Transverse colon (tissue), 4 donors: ENCODE measurements at regions not wholly inside any gene's neighbourhood (a gene's known extent, or its start where the extent isn't known, plus 50 kb on each side); places are given as distances from the start of the nearest gene placed in this dataset.
A peak's percentile ranks its signal among the peaks of the same experiment; 100 is the strongest.

ENCODE experiments used
- DNase-seq: peaks from one replicate; pipeline ENCODE4 v3.0.0-alpha.2; 2019
- H3K27ac ChIP-seq, 4 donors: fragments of 200-600 bp; sonication (generic); 2 replicates each; pipeline ENCODE4 v1.5.1; 2016 to 2018; ENCODE audit warnings: inconsistent platforms in 4 of 4
- H3K27me3 ChIP-seq: fragments of 200-600 bp; sonication (generic); 2 replicates; pipeline ENCODE4 v1.5.1; 2017; ENCODE audit warnings: inconsistent platforms
- H3K36me3 ChIP-seq, 4 donors: fragments of 200-600 bp; sonication (generic); 2 replicates each; pipeline ENCODE4 v1.5.1; 2017 to 2019; ENCODE audit warnings: inconsistent platforms in 4 of 4
- H3K4me1 ChIP-seq, 4 donors: fragments of 200-600 bp; sonication (generic); 2 replicates each; pipeline ENCODE4 v1.5.1; 2017 to 2020; ENCODE audit warnings: inconsistent platforms in 4 of 4
- H3K4me3 ChIP-seq, 4 donors: fragments of 200-600 bp; sonication (generic); 1 replicate in 1 of 4; 2 replicates in 3 of 4; pipeline versions ENCODE4 v1.5.1 to v1.6.1; 2017 to 2019; ENCODE audit warnings: inconsistent platforms in 4 of 4
- H3K9me3 ChIP-seq, 2 donors: fragments of 200-600 bp; sonication (generic); 2 replicates each; pipeline ENCODE4 v1.5.1; 2017 to 2019; ENCODE audit warnings: inconsistent platforms in 2 of 2
- CTCF ChIP-seq, 5 experiments: fragments of 200-600 bp in 3 of 5; fragments of 450-650 bp in 2 of 5; sonication (generic) in 3 of 5; IDR thresholded peaks; 1 replicate in 2 of 5; 2 replicates in 3 of 5; pipeline ENCODE4 v1.5.1; 2016 to 2017; ENCODE audit warnings: antibody characterized with exemption in 5 of 5, inconsistent platforms in 3 of 5, mild to moderate bottlenecking in 2 of 5, moderate library complexity in 1 of 5
- EP300 ChIP-seq: sonication (generic); formaldehyde crosslinking; IDR thresholded peaks from one replicate; pipeline ENCODE4 v1.6.1; 2017; ENCODE audit warnings: antibody characterized with exemption, low read depth
- POLR2A ChIP-seq: fragments of 450-650 bp; IDR thresholded peaks from one replicate; pipeline ENCODE4 v1.6.1; 2016; ENCODE audit warnings: antibody characterized with exemption, mild to moderate bottlenecking, moderate library complexity
- POLR2AphosphoS5 ChIP-seq, 3 donors: sonication (generic); formaldehyde crosslinking; IDR thresholded peaks; one replicate each; pipeline ENCODE4 v1.6.1; 2016; ENCODE audit warnings: antibody characterized with exemption in 3 of 3
- WGBS, 2 donors: methylation state at CpG; one replicate each; pipeline ENCODE4 v1.1.5; 2018; ENCODE audit warnings: low coverage in 1 of 2; 5-methylcytosine and 5-hydroxymethylcytosine counted together
- in situ Hi-C, 4 donors: fragments of 200-750 bp; cut with MboI; loops; one replicate each; pipeline versions ENCODE4 v1.15.0 to v1.15.1; 2017; ENCODE audit warnings: low sequenced_read_pairs in 3 of 4, low pct_ligation_motif_present in 1 of 4, low pct_unique_long_range_greater_than_20kb in 1 of 4
- intact Hi-C: fragments of 100-400 bp; cut with DNase I; formaldehyde crosslinking; loops from one replicate; pipeline ENCODE4 v1.15.1; 2023; ENCODE audit warnings: low total_unique reads

GRCh38 chr5:57094753-57095683 is 78.8 kb upstream of the GPBP1 start:
- DNase-seq, result peak; percentile 88
- no peaks in the 10 kb centered on the region for H3K27me3 ChIP-seq
- no peaks in the 10 kb centered on the region for H3K36me3 ChIP-seq
- intact Hi-C loops, result no loop called here
- H3K4me1 ChIP-seq, result peaks cover 0 to 11% (median 7%) of the 10 kb centered on the region in 4 donors
- no peak overlapping the region for H3K4me3 ChIP-seq
- peak overlapping the region; percentile 67 to 83 (median 72) for H3K27ac ChIP-seq
- TF ChIP-seq CTCF (IDR thresholded peaks at IDR 0.05) (peak; percentile 19 to 73 (median 48)), POLR2A (no peak), POLR2AphosphoS5 (IDR thresholded peaks at IDR 0.05) (peak in 1 of 3 donors; percentile 8)
- H3K9me3 ChIP-seq, result peaks cover 0 to 15% of the 10 kb centered on the region in 2 donors
- WGBS, 2 donors, result 63% methylated on average over 10 of the region's 10 CpGs; no CpG with 5 or more reads in 1 of the 2 donors
- in situ Hi-C loops, result no loop called here

DNA sequence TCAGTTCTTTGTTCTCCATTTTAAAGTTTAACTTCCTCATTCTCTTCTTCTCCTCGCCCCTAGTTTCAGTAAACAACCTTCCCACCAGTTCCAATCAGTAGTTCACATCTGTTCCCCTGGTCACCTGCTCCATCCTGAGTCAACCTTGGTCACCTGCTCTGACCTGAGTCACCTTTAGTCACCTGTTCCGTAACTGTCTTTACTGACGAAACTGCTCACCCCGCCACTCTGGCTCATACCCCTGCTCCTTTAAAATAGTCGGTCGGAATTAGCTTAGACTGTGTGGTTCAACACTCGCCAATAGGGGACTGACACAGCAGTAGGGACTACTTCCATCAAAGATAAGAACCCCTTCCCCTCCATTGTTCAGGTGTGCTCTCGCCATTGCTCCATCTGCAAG is 76.3 kb upstream of the GPBP1 start:
- TF ChIP-seq POLR2AphosphoS5 (IDR thresholded peaks at IDR 0.05), result no peak
- no peak for TF ChIP-seq POLR2A
- TF ChIP-seq EP300, result no peak
- TF ChIP-seq CTCF (IDR thresholded peaks at IDR 0.05), result no peak
- H3K4me1 ChIP-seq, result peaks cover 0 to 14% (median 11%) of the 10 kb centered on the region in 4 donors
- H3K27me3 ChIP-seq, result no peaks in the 10 kb centered on the region
- intact Hi-C loops (no loop called here), in situ Hi-C loops (no loop called here)
- H3K36me3 ChIP-seq, result no peaks in the 10 kb centered on the region
- no peak for DNase-seq
- 88 to 90% methylated on average over 7 to 8 of the region's 8 CpGs for WGBS, 2 donors
- no peak overlapping the region for H3K4me3 ChIP-seq
- peaks cover 0 to 15% of the 10 kb centered on the region in 2 donors for H3K9me3 ChIP-seq
- H3K27ac ChIP-seq, result no peak overlapping the region

DNA sequence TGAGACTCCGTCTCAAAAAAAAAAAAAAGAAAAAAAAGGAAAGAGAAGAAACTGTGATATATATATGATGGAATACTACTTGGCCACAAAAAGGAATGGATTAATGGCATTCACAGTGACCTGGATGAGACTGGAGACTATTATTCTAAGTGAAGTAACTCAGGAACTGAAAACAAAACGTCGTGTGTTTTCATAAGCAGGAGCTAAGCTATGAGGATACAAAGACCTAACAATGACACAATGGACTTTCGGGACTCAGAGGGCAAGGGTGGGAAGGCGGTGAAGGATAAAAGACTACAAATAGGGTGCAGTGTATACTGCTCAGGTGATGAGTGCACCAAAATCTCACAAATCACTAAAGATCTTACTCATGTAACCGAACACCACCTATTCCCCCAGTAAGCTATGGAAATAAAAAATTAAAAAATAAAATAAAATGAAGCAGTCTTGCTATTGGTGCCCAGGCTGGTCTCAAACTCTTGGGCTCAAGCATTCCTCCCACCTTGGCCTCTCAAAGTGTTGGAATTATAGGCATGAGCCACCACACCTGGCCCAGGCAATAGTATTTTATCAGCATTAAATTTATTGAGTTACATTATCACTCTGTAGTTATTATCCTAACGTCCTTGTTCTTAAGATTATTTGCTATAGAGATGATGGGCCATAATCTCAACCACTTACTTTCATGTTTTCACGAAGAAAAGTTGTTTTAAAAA is 71.5 kb upstream of the GPBP1 start:
- peak overlapping the region; percentile 26 to 68 (median 58) for H3K27ac ChIP-seq
- H3K27me3 ChIP-seq, result no peaks in the 10 kb centered on the region
- in situ Hi-C loops, result no loop called here
- no peaks in the 10 kb centered on the region for H3K36me3 ChIP-seq
- intact Hi-C loops, result no loop called here
- H3K4me1 ChIP-seq, result peaks cover 0 to 26% (median 7%) of the 10 kb centered on the region in 4 donors
- TF ChIP-seq CTCF (IDR thresholded peaks at IDR 0.05) (no peak), EP300 (no peak), POLR2AphosphoS5 (IDR thresholded peaks at IDR 0.05) (no peak), POLR2A (no peak)
- DNase-seq, result no peak
- H3K4me3 ChIP-seq, result no peak overlapping the region
- peaks cover 0 to 12% of the 10 kb centered on the region in 2 donors for H3K9me3 ChIP-seq
- 70 to 72% methylated on average over 8 of the region's 8 CpGs for WGBS, 2 donors

- Histone ChIP-seq H3K4me1 (peaks cover 0 to 26% (median 7%) of the 10 kb centered on the region in 4 donors), H3K27ac (peak overlapping the region; percentile 26 to 68 (median 58)), H3K4me3 (no peak overlapping the region), H3K36me3 (no peaks in the 10 kb centered on the region), H3K9me3 (peaks cover 0 to 6% of the 10 kb centered on the region in 2 donors), H3K27me3 (no peaks in the 10 kb centered on the region)
- TF ChIP-seq POLR2AphosphoS5 (IDR thresholded peaks at IDR 0.05) (no peak), EP300 (no peak), CTCF (IDR thresholded peaks at IDR 0.05) (no peak), POLR2A (no peak)
- no peak for DNase-seq
- intact Hi-C loops (no loop called here), in situ Hi-C loops (no loop called here)
Measured at GRCh38 chr5:57102905-57103255, 71.0 kb upstream of the GPBP1 start.
